HCT116 (cell line): ENCODE measurements at regions not wholly inside any gene's neighbourhood (a gene's known extent, or its start where the extent isn't known, plus 50 kb on each side); places are given as distances from the start of the nearest gene placed in this dataset.

ENCODE experiments used
- ATAC-seq: fragments of 200-7000 bp; cut with Tn5 transposase; 2 replicates; pipeline ENCODE4 v1.9.1; 2020; ENCODE audit warnings: mild to moderate bottlenecking, moderate library complexity
- BruUV-seq: library from RNA; stranded (reverse); fragments of 400-500 nt; replicated peaks from 2 replicates; lab custom pipeline; 2021; lab: Mats Ljungman, UMichigan
- CTCF ChIA-PET: fragments of 300-600 bp; sonication (Branson Sonifier 250); formaldehyde crosslinking; loops from one replicate; lab custom pipeline; 2021; ENCODE audit warnings: antibody characterized with exemption; lab: Charles Lee
- POLR2A ChIA-PET: fragments of 300-600, 350-600 bp; sonication (Branson Sonifier 250); formaldehyde crosslinking; loops from one replicate; lab custom pipeline; 2021; ENCODE audit warnings: antibody characterized with exemption; lab: Charles Lee
- RAD21 ChIA-PET, 2 experiments: fragments of 300-600 bp; sonication (Branson Sonifier 250); formaldehyde crosslinking; loops; one replicate each; lab custom pipeline; 2023; ENCODE audit warnings: low total read pairs in 2 of 2; ENCODE audit not compliant: uncharacterized antibody in 2 of 2, unreplicated experiment in 2 of 2, low non-redundant PET in 1 of 2; lab: Charles Lee
- DNase-seq: peaks from one replicate; pipeline ENCODE4 v3.0.0-alpha.2; 2010; ENCODE audit warnings: low read depth, low spot score
- H2AFZ ChIP-seq: fragments of 200-600 bp; shearing (Covaris generic), sonication (generic); 2 replicates; pipeline ENCODE4 v1.6.1; 2017; ENCODE audit warnings: low read depth, mixed run types, mixed read lengths, antibody characterized with exemption, low read length; ENCODE audit not compliant: poor library complexity, severe bottlenecking
- H3K27ac ChIP-seq: 2 replicates; pipeline ENCODE4 v1.5.1; 2012; ENCODE audit warnings: low read depth, low read length
- H3K27me3 ChIP-seq: fragments of 200-600 bp; sonication (generic); 2 replicates; pipeline ENCODE4 v1.6.1; 2016; ENCODE audit warnings: mixed run types, low read length, mixed read lengths; ENCODE audit not compliant: insufficient read depth
- H3K36me3 ChIP-seq, 2 experiments: fragments of 200-500 bp in 1 of 2; fragments of 200-600 bp in 1 of 2; sonication (Bioruptor generic) in 1 of 2; sonication (generic) in 1 of 2; 2 replicates each; pipeline versions ENCODE4 v1.5.1 to v1.6.1; 2014 to 2016; ENCODE audit warnings: low read length in 2 of 2, inconsistent platforms in 1 of 2, mixed read lengths in 1 of 2, mixed run types in 1 of 2; ENCODE audit not compliant: insufficient read depth in 2 of 2, control insufficient read depth in 1 of 2
- H3K4me1 ChIP-seq, 2 experiments: fragments of 200-600 bp in 1 of 2; sonication (generic) in 1 of 2; 2 replicates each; pipeline versions ENCODE4 v1.5.1 to v1.6.1; 2012 to 2017; ENCODE audit warnings: low read length in 2 of 2, inconsistent platforms in 1 of 2, mild to moderate bottlenecking in 1 of 2, mixed read lengths in 1 of 2, mixed run types in 1 of 2, moderate library complexity in 1 of 2; ENCODE audit not compliant: insufficient read depth in 2 of 2, control insufficient read depth in 1 of 2
- H3K4me2 ChIP-seq: fragments of 200-600 bp; sonication (generic); 2 replicates; pipeline ENCODE4 v1.6.1; 2017; ENCODE audit warnings: mixed run types, low read length, mixed read lengths
- H3K4me3 ChIP-seq, 2 experiments: fragments of 200-600 bp in 1 of 2; sonication (generic) in 1 of 2; replicated peaks in 1 of 2; 2 replicates each; pipeline ENCODE4 v1.5.1; 2011 to 2016; ENCODE audit warnings: low read length in 2 of 2, control low read depth in 1 of 2, low read depth in 1 of 2, mild to moderate bottlenecking in 1 of 2, mixed read lengths in 1 of 2, mixed run types in 1 of 2
- H3K79me2 ChIP-seq: fragments of 200-600 bp; sonication (generic); 2 replicates; pipeline ENCODE4 v1.6.1; 2017; ENCODE audit warnings: mild to moderate bottlenecking, mixed run types, low read length, moderate library complexity, mixed read lengths; ENCODE audit not compliant: insufficient read depth
- H3K9ac ChIP-seq: fragments of 200-600 bp; sonication (generic); 2 replicates; pipeline ENCODE4 v1.6.1; 2016; ENCODE audit warnings: low read length, mixed read lengths
- H3K9me2 ChIP-seq: fragments of 200-600 bp; sonication (generic), shearing (Covaris generic); 2 replicates; pipeline ENCODE4 v1.6.1; 2017; ENCODE audit warnings: mixed run types, mild to moderate bottlenecking, moderate library complexity; ENCODE audit not compliant: insufficient read depth
- H3K9me3 ChIP-seq, 2 experiments: fragments of 200-500 bp in 1 of 2; fragments of 200-600 bp in 1 of 2; sonication (Bioruptor generic) in 1 of 2; sonication (generic) in 1 of 2; 2 replicates each; pipeline ENCODE4 v1.6.1; 2014 to 2017; ENCODE audit warnings: low read length in 2 of 2, mixed read lengths in 2 of 2, inconsistent platforms in 1 of 2, low read depth in 1 of 2, mild to moderate bottlenecking in 1 of 2, mixed run types in 1 of 2, moderate library complexity in 1 of 2; ENCODE audit not compliant: control insufficient read depth in 1 of 2, insufficient read depth in 1 of 2
- H4K20me1 ChIP-seq: fragments of 200-600 bp; sonication (generic), shearing (Covaris generic); 2 replicates; pipeline ENCODE4 v1.6.1; 2017; ENCODE audit warnings: mixed run types, mild to moderate bottlenecking, moderate library complexity; ENCODE audit not compliant: insufficient read depth
- CBX3 ChIP-seq: IDR thresholded peaks from 2 replicates; pipeline ENCODE4 v1.6.1; 2012; ENCODE audit warnings: low read depth
- CEBPB ChIP-seq: IDR thresholded peaks from 2 replicates; pipeline ENCODE4 v1.6.1; 2012; ENCODE audit warnings: low read depth
- EGR1 ChIP-seq: IDR thresholded peaks from 2 replicates; pipeline ENCODE4 v1.6.1; 2012; ENCODE audit warnings: low read depth
- ELF1 ChIP-seq: IDR thresholded peaks from 2 replicates; pipeline ENCODE4 v1.6.1; 2012; ENCODE audit warnings: low read depth, borderline replicate concordance
- EZH2 ChIP-seq: fragments of 200-600 bp; sonication (generic); IDR thresholded peaks from 2 replicates; pipeline ENCODE4 v1.6.1; 2017; ENCODE audit warnings: antibody characterized with exemption, mixed run types
- FOSL1 ChIP-seq: IDR thresholded peaks from 2 replicates; pipeline ENCODE4 v1.6.1; 2012; ENCODE audit warnings: low read depth
- RAD21 ChIP-seq: IDR thresholded peaks from 2 replicates; pipeline ENCODE4 v1.6.1; 2012; ENCODE audit warnings: low read depth, mild to moderate bottlenecking
- SIN3A ChIP-seq: IDR thresholded peaks from 2 replicates; pipeline ENCODE4 v1.6.1; 2012; ENCODE audit warnings: low read depth
- SP1 ChIP-seq: IDR thresholded peaks from 2 replicates; pipeline ENCODE4 v1.6.1; 2012; ENCODE audit warnings: low read depth
- TCF7L2 ChIP-seq: IDR thresholded peaks from 2 replicates; pipeline ENCODE4 v1.7.0; 2011; ENCODE audit warnings: borderline replicate concordance, inconsistent platforms; ENCODE audit not compliant: insufficient read depth, insufficient read length; ENCODE audit errors: extremely low read depth
- YY1 ChIP-seq: IDR thresholded peaks from 2 replicates; pipeline ENCODE4 v1.6.1; 2011; ENCODE audit warnings: low read length, low read depth, moderate library complexity, mild to moderate bottlenecking; ENCODE audit not compliant: insufficient replicate concordance; ENCODE audit errors: extremely low read depth
- ZNF274 ChIP-seq: fragments of 200-500 bp; sonication (Bioruptor generic); IDR thresholded peaks from 2 replicates; pipeline ENCODE4 v1.6.1; 2014; ENCODE audit warnings: mild to moderate bottlenecking, low read depth, low read length, inconsistent platforms
- intact Hi-C: fragments of 100-400 bp; cut with micrococcal nuclease; formaldehyde crosslinking; loops from 2 replicates; pipeline ENCODE4 v1.10.0; 2022
- TF ChIP-seq, protein P1 (sequence below): IDR thresholded peaks from 2 replicates; pipeline ENCODE4 v1.6.1; 2012
- TF ChIP-seq, protein P2 (sequence below): IDR thresholded peaks from 2 replicates; pipeline ENCODE4 v1.6.1; 2012

DNA sequence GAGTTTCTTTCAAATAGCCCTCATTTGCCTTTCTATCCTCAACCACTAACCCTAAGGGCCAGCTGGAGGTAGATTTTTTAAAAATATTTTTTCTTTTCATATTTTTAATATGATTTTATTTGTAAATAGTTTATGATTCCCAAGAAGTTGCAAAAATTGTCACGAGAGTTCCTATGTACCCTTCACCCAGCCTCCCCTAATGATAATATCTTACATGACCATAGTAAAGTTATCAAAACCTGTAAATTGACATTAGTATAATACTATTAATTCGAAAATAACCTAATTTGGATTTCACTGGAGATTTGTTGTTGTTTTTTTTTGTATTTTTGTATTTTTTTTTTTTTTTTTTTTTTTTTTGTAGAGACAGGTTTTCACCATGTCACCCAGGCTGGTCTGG is 495.5 kb downstream of the MIAT start:
- CTCF ChIA-PET, result no interaction called here
- H2AFZ ChIP-seq, result no peak overlapping the region
- TF ChIP-seq ZNF274 (no peak), CBX3 (no peak), TCF7L2 (no peak), FOSL1 (no peak), EZH2 (no peak), EGR1 (no peak), YY1 (no peak), SP1 (no peak), ELF1 (no peak), CEBPB (no peak), SIN3A (no peak), RAD21 (no peak)
- TF ChIP-seq, protein P1, sequence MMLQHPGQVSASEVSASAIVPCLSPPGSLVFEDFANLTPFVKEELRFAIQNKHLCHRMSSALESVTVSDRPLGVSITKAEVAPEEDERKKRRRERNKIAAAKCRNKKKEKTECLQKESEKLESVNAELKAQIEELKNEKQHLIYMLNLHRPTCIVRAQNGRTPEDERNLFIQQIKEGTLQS, result no peak
- TF ChIP-seq, protein P2, sequence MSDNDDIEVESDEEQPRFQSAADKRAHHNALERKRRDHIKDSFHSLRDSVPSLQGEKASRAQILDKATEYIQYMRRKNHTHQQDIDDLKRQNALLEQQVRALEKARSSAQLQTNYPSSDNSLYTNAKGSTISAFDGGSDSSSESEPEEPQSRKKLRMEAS, result no peak
- TF ChIP-seq, all 23 proteins: peak for 0
- Histone ChIP-seq H3K79me2 (no peaks in the 10 kb centered on the region), H3K9me2 (no peaks in the 10 kb centered on the region), H4K20me1 (no peaks in the 10 kb centered on the region), H3K4me1 (no peaks in the 10 kb centered on the region), H3K4me2 (no peak overlapping the region), H3K27ac (no peak overlapping the region), H3K27me3 (peaks cover 3% of the 10 kb centered on the region; the same call in 1 of the 2 replicates), H3K9ac (no peak overlapping the region), H3K4me3 (no peak overlapping the region), H3K9me3 (no peaks in the 10 kb centered on the region), H3K36me3 (no peaks in the 10 kb centered on the region)
- ChIA-PET POLR2A (no interaction called here), RAD21 (no interaction called here)
- intact Hi-C loops, result no loop called here
- ATAC-seq, result no peak
- BruUV-seq, result no TSS peak
- no peak for DNase-seq
